ENCODE measurements at regions not wholly inside any gene's neighbourhood (a gene's known extent, or its start where the extent isn't known, plus 50 kb on each side); places are given as distances from the start of the nearest gene placed in this dataset.

DNA sequence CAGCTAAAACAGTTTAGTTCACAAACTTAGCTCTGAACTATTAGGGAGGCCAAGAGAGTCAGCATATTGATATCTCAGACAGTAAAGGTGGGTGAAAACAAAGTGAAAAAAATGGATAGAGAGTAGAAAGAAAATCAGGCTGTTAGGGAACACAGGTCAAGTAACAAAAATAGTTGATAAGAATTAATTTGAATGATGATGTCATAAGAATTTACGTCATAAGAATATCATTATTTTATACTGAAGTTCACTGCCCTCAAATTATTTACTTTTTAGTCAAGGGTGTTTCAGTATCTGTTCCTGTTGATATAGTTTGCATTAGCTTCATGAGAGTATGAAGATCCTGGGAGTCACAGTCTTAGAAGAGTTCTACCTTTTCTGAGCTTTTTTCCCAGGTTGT lies 1134.6 kb downstream of the SI start:
- H3K27ac ChIP-seq, result no peak overlapping the region
- TF ChIP-seq, protein P1, sequence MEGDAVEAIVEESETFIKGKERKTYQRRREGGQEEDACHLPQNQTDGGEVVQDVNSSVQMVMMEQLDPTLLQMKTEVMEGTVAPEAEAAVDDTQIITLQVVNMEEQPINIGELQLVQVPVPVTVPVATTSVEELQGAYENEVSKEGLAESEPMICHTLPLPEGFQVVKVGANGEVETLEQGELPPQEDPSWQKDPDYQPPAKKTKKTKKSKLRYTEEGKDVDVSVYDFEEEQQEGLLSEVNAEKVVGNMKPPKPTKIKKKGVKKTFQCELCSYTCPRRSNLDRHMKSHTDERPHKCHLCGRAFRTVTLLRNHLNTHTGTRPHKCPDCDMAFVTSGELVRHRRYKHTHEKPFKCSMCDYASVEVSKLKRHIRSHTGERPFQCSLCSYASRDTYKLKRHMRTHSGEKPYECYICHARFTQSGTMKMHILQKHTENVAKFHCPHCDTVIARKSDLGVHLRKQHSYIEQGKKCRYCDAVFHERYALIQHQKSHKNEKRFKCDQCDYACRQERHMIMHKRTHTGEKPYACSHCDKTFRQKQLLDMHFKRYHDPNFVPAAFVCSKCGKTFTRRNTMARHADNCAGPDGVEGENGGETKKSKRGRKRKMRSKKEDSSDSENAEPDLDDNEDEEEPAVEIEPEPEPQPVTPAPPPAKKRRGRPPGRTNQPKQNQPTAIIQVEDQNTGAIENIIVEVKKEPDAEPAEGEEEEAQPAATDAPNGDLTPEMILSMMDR (IDR thresholded peaks at IDR 0.05; ENCODE audit: low read depth, low read length), result no peak
- H3K9me3 ChIP-seq (ENCODE audit: low read depth), result no peaks in the 10 kb centered on the region
- no peaks in the 10 kb centered on the region for H3K27me3 ChIP-seq
- H3K36me3 ChIP-seq, result no peaks in the 10 kb centered on the region
- no peak overlapping the region for H3K4me3 ChIP-seq
- no peaks in the 10 kb centered on the region for H3K4me1 ChIP-seq (ENCODE audit: low read depth)
- DNase-seq (ENCODE audit: low read depth in 1 of 2, low spot score in 1 of 2), result no peak

DNA sequence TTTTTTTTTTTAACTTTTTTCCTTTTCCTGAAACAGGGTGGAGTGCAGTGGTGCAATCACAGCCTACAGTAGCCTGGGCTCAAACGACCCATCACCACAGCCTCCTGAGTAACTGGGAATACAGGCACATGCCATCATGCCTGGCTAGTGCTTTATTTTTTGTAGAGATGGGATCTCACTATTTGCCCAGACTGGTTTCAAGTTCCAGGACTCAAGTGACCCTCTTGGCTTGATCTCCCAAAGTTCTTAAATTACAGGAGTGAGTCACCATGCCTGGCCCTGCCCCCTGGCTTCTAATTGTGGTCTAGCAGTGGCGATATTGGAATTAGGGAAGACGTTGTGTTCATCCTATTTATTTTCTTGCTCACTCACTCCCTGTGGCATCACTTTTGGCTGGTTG lies 1138.4 kb downstream of the SI start:
- no peak for DNase-seq (ENCODE audit: low read depth in 1 of 2, low spot score in 1 of 2)
- H3K27me3 ChIP-seq, result no peaks in the 10 kb centered on the region
- H3K4me3 ChIP-seq, result no peak overlapping the region
- no peaks in the 10 kb centered on the region for H3K9me3 ChIP-seq (ENCODE audit: low read depth)
- no peaks in the 10 kb centered on the region for H3K36me3 ChIP-seq
- no peak overlapping the region for H3K27ac ChIP-seq
- H3K4me1 ChIP-seq (ENCODE audit: low read depth), result no peaks in the 10 kb centered on the region
- TF ChIP-seq, protein P1 (IDR thresholded peaks at IDR 0.05; ENCODE audit: low read depth, low read length), result no peak

DNA sequence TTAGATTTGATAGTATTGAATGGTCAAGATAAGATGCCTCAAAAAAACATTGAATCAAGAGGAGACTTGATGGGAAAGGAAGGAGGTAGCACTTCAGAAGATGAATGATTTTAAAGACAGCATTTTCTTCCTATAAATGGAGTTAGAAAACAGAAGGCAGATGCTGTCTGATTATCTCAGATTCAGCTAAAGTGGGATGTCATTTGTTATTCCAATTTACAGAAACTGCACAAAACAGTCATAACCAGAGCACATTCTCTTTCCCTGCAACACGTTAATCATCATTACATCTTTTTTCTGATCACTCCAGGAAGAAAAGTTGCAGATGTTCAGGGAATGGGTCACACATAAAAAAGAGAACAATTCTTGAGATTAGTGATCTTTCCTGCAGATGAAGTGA lies 1141.8 kb downstream of the SI start:
- no peak for DNase-seq (ENCODE audit: low read depth in 1 of 2, low spot score in 1 of 2)
- TF ChIP-seq, protein P1 (IDR thresholded peaks at IDR 0.05; ENCODE audit: low read depth, low read length), result no peak

DNA sequence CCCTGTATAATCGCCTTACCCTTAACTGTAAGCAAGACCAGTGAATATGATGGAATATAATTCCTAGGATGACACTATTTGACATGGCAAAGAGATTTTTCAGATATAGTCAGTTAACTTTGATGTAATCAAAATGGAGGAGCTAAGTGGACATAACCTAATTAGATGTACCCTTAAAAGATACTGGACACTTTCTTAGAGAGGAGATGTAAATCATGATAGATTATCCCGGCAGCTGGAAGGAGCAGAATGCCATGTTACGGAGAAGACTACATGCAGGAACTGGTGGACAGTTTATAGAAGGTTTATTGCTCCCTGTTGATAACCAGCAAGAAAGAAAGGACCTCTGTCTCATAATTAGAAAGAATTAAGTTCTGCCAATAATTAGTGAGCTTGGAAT lies 1142.9 kb downstream of the SI start:
- TF ChIP-seq, protein P1 (IDR thresholded peaks at IDR 0.05; ENCODE audit: low read depth, low read length), result no peak
- DNase-seq (ENCODE audit: low read depth in 1 of 2, low spot score in 1 of 2), result no peak
- H3K27ac ChIP-seq, result no peak overlapping the region
- no peak overlapping the region for H3K4me3 ChIP-seq
- H3K36me3 ChIP-seq, result no peaks in the 10 kb centered on the region
- no peaks in the 10 kb centered on the region for H3K4me1 ChIP-seq (ENCODE audit: low read depth)
- no peaks in the 10 kb centered on the region for H3K9me3 ChIP-seq (ENCODE audit: low read depth)
- H3K27me3 ChIP-seq, result no peaks in the 10 kb centered on the region

More for the DNA sequence above, 1141.8 kb downstream of the SI start:
- H3K36me3 ChIP-seq, result no peaks in the 10 kb centered on the region
- no peak overlapping the region for H3K27ac ChIP-seq
- H3K4me3 ChIP-seq, result no peak overlapping the region
- H3K4me1 ChIP-seq (ENCODE audit: low read depth), result no peaks in the 10 kb centered on the region
- no peaks in the 10 kb centered on the region for H3K27me3 ChIP-seq
- H3K9me3 ChIP-seq (ENCODE audit: low read depth), result no peaks in the 10 kb centered on the region

DNA sequence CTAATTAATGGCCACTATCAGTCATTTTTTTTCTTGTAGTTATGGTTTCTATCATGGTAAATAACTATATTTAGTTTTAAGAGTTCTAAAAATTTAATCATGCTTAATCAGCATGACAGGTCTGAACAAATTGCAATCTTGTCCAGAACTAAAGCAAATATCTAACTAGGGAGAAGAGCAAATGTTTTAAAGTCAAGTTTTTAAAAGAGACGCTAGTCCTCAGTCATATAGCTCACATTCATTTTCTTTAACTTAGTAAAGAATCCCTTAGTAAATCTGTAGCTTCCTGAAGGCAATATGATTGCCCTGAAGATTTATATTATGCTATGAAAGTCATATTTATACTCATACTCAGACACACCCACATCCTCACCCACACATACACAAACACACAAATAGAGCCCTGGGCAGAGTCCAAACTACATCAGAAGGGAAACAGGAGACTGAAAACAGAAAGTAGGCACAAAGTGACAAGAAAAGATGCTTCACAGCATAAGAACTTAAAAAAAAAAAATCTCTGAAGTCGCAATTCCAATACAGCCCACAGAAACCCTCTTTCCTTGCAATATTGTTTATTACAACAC lies 1149.1 kb downstream of the SI start:
- Histone ChIP-seq H3K27ac (no peak overlapping the region), H3K9me3 (ENCODE audit: low read depth) (no peaks in the 10 kb centered on the region), H3K4me3 (no peak overlapping the region), H3K27me3 (no peaks in the 10 kb centered on the region), H3K4me1 (ENCODE audit: low read depth) (no peaks in the 10 kb centered on the region), H3K36me3 (no peaks in the 10 kb centered on the region)
- DNase-seq (ENCODE audit: low read depth in 1 of 2, low spot score in 1 of 2), result no peak
- TF ChIP-seq, protein P1 (IDR thresholded peaks at IDR 0.05; ENCODE audit: low read depth, low read length), result no peak

DNA sequence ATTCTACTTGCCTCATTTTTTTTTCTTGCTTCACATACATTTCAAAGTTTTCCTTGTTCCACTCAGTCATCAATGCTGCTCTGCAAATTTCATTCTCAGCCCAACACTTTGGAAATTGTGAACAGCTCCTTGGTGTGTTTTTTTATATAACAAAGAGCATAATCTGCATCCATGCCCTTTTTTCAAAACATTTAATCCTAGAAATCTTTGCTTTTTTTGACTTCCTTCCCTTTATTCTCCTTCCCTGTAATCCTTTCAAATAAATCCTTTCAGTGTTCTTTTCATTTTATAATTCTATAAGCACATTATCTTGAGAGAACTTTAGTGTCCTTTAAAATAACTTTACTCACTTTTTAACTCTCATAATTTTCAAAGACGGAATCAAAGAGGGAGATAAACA lies 1150.8 kb downstream of the SI start:
- TF ChIP-seq, protein P1 (IDR thresholded peaks at IDR 0.05; ENCODE audit: low read depth, low read length), result no peak
- Histone ChIP-seq H3K27me3 (no peaks in the 10 kb centered on the region), H3K9me3 (ENCODE audit: low read depth) (no peaks in the 10 kb centered on the region), H3K36me3 (no peaks in the 10 kb centered on the region), H3K4me3 (no peak overlapping the region), H3K27ac (no peak overlapping the region), H3K4me1 (ENCODE audit: low read depth) (no peaks in the 10 kb centered on the region)
- DNase-seq (ENCODE audit: low read depth in 1 of 2, low spot score in 1 of 2), result no peak
